Esophagus squamous epithelium (tissue), 5 donors: ENCODE measurements at regions not wholly inside any gene's neighbourhood (a gene's known extent, or its start where the extent isn't known, plus 50 kb on each side); places are given as distances from the start of the nearest gene placed in this dataset.

Experiments used
- DNase-seq: peaks from one replicate; lab custom pipeline; 2025; lab: John Stamatoyannopoulos, UW
- H3K27ac ChIP-seq, 4 donors: fragments of 200-600 bp; sonication (generic); one replicate each; pipeline ENCODE4 v1.5.1; 2016 to 2019; ENCODE audit warnings: mild to moderate bottlenecking in 1 of 4
- H3K27me3 ChIP-seq, 4 donors: fragments of 200-600 bp; sonication (generic); 1 replicate in 3 of 4; 2 replicates in 1 of 4; pipeline versions ENCODE4 v1.5.1 to v1.6.0; 2017 to 2021; ENCODE audit warnings: antibody characterized with exemption in 1 of 4
- H3K36me3 ChIP-seq, 3 donors: fragments of 200-600 bp; sonication (generic); one replicate each; pipeline ENCODE4 v1.5.1; 2016 to 2019
- H3K4me1 ChIP-seq, 3 donors: fragments of 200-600 bp; sonication (generic); one replicate each; pipeline ENCODE4 v1.5.1; 2017 to 2019
- H3K4me3 ChIP-seq, 4 donors: fragments of 200-600 bp; sonication (generic); 1 replicate in 3 of 4; 2 replicates in 1 of 4; pipeline ENCODE4 v1.5.1; 2016 to 2019; ENCODE audit warnings: mild to moderate bottlenecking in 2 of 4, moderate library complexity in 1 of 4
- H3K9me3 ChIP-seq, 3 donors: fragments of 200-600 bp; sonication (generic); one replicate each; pipeline ENCODE4 v1.5.1; 2016 to 2019
- POLR2A ChIP-seq, 4 donors: fragments of 450-650 bp; IDR thresholded peaks; one replicate each; pipeline ENCODE4 v1.6.1; 2017; ENCODE audit warnings: antibody characterized with exemption in 4 of 4, mild to moderate bottlenecking in 4 of 4, moderate library complexity in 3 of 4
- WGBS, 2 donors: methylation state at CpG; one replicate each; pipeline ENCODE4 v1.1.5; 2018; 5-methylcytosine and 5-hydroxymethylcytosine counted together
- intact Hi-C: fragments of 100-400 bp; cut with DNase I; formaldehyde crosslinking; loops from one replicate; pipeline ENCODE4 v1.15.0; 2022
- TF ChIP-seq, protein P1 (sequence below), 6 experiments: fragments of 450-650 bp in 4 of 6; fragments of 200-600 bp in 2 of 6; sonication (generic) in 2 of 6; IDR thresholded peaks; one replicate each; pipeline ENCODE4 v1.5.1; 2016 to 2019; ENCODE audit warnings: antibody characterized with exemption in 6 of 6, mild to moderate bottlenecking in 4 of 6, moderate library complexity in 4 of 6
- donor health status: DM: yes; HTN: yes; CAD: no.

DNA sequence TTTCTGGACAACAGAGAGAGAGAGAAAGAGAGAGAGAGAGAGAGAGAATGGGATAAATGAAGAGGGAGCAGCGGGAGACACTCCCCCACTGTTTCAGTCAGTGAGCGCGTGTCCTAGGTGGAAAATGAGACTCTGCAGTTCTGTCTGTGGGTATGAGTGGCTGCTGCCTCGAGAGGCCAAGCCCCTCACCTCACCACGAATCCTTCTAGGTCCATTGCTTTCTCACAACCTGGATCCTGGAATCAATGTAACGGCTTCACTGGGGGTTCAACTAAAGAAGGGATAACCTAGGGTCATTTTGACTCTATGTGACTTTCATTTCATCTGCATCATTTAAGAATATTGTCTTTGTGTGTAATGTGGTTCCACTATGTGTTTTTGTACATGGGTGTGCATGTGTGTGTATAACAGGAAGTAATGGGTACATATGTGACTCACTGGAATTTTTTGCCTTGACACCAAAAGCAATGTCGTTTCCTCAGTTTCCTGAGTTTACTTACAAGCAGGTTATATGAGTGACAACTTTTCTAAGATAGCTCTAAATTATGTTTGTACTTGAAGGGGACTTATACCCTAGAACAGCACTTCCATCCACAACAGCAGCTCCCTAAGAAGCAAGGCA, 221.4 kb upstream of the TRIB2 start:
- Histone ChIP-seq H3K27me3 (no peaks in the 10 kb centered on the region), H3K4me1 (no peaks in the 10 kb centered on the region), H3K4me3 (no peak overlapping the region), H3K27ac (no peak overlapping the region), H3K36me3 (no peaks in the 10 kb centered on the region), H3K9me3 (no peaks in the 10 kb centered on the region)
- no peak for TF ChIP-seq POLR2A (IDR thresholded peaks at IDR 0.05)
- TF ChIP-seq, protein P1, sequence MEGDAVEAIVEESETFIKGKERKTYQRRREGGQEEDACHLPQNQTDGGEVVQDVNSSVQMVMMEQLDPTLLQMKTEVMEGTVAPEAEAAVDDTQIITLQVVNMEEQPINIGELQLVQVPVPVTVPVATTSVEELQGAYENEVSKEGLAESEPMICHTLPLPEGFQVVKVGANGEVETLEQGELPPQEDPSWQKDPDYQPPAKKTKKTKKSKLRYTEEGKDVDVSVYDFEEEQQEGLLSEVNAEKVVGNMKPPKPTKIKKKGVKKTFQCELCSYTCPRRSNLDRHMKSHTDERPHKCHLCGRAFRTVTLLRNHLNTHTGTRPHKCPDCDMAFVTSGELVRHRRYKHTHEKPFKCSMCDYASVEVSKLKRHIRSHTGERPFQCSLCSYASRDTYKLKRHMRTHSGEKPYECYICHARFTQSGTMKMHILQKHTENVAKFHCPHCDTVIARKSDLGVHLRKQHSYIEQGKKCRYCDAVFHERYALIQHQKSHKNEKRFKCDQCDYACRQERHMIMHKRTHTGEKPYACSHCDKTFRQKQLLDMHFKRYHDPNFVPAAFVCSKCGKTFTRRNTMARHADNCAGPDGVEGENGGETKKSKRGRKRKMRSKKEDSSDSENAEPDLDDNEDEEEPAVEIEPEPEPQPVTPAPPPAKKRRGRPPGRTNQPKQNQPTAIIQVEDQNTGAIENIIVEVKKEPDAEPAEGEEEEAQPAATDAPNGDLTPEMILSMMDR (IDR thresholded peaks at IDR 0.05), result no peak
- intact Hi-C loops, result no loop called here
- DNase-seq, result no peak
- WGBS, 2 donors, result 84 to 86% methylated on average over 7 of the region's 7 CpGs

DNA sequence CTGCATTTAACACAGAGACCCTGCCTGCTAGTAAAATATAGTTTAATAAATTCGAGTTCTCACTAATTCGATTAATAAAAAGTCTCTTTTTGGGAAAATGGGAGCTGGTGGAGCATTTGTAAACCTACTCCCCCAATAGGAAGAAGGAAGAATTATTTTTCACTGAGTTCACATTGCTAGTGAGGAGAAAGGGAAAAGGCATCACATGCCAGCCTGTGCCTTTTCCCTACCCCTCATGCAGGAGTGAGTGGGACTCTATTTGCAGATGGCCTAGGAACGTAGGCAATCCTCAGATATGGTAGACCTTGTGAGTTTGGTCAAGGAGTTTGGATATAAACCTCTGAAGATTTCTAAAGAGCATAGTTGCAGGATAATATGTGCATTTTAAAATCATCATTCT, 218.4 kb upstream of the TRIB2 start:
- WGBS, 2 donors, result 73 to 76% methylated on average over 3 of the region's 3 CpGs
- intact Hi-C loops, result no loop called here
- no peak for DNase-seq
- TF ChIP-seq POLR2A (IDR thresholded peaks at IDR 0.05), result no peak
- TF ChIP-seq, protein P1 (IDR thresholded peaks at IDR 0.05), result no peak
- Histone ChIP-seq H3K4me3 (no peak overlapping the region), H3K27me3 (peaks cover 0 to 11% (median 0%) of the 10 kb centered on the region in 4 donors), H3K9me3 (no peaks in the 10 kb centered on the region), H3K36me3 (no peaks in the 10 kb centered on the region), H3K27ac (no peak overlapping the region), H3K4me1 (peaks cover 0 to 16% (median 6%) of the 10 kb centered on the region in 3 donors)

DNA sequence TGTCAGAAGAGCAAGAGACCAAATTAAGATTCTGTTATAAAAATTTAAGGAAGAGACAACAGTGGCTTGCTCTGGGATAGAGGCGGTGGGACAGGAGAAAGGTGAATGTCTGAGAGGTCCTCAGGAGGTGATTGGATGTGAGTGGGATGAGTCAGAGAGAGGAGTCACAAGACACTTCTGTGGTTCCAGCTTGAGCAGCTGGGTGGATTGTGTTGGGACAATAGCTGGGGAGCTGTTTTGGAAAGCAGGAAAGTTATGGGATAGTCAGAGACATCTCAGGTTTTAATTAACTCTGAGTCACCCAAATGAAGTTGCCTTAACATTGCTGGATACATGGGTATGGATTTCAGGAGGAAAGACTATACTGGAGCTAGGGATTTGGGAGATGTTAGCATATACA, 218.0 kb upstream of the TRIB2 start:
- H3K4me3 ChIP-seq, result no peak overlapping the region
- no peaks in the 10 kb centered on the region for H3K9me3 ChIP-seq
- no peak for DNase-seq
- peaks cover 0 to 12% (median 0%) of the 10 kb centered on the region in 4 donors for H3K27me3 ChIP-seq
- H3K4me1 ChIP-seq, result peaks cover 0 to 16% (median 6%) of the 10 kb centered on the region in 3 donors
- intact Hi-C loops, result no loop called here
- no peak for TF ChIP-seq POLR2A (IDR thresholded peaks at IDR 0.05)
- TF ChIP-seq, protein P1 (IDR thresholded peaks at IDR 0.05), result no peak
- no peak overlapping the region for H3K27ac ChIP-seq
- WGBS, 2 donors, result 83 to 93% methylated on average over 1 of the region's 1 CpG
- H3K36me3 ChIP-seq, result no peaks in the 10 kb centered on the region

DNA sequence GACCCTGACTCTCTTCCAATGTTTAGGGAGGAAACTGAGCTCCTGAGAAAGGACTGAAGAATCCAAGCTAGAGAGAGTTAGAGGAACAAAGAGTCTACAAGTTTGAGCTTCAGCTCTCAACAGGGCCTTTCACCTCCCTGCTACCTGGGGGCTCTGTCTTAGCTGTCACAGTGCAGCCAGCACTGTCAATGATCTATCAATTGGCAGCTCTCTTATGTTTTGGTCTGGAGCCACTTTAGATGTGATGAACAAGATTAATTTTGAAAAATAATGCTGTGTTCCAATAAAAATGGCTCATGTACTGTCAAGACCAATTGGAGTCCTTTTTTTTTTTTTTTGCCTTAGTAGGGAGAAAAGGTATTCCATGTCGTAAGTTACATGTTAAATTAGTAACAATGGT, 215.8 kb upstream of the TRIB2 start:
- no peak for DNase-seq
- TF ChIP-seq, protein P1 (IDR thresholded peaks at IDR 0.05), result no peak
- no peak for TF ChIP-seq POLR2A (IDR thresholded peaks at IDR 0.05)
- 70 to 89% methylated on average over 1 of the region's 1 CpG for WGBS, 2 donors
- Histone ChIP-seq H3K27me3 (peaks cover 0 to 33% (median 0%) of the 10 kb centered on the region in 4 donors), H3K4me1 (peaks cover 0 to 16% (median 6%) of the 10 kb centered on the region in 3 donors), H3K36me3 (no peaks in the 10 kb centered on the region), H3K4me3 (no peak overlapping the region), H3K27ac (peak overlapping the region in 3 of 4 donors; percentile 4 to 64 (median 29)), H3K9me3 (no peaks in the 10 kb centered on the region)
- intact Hi-C loops, result no loop called here

DNA sequence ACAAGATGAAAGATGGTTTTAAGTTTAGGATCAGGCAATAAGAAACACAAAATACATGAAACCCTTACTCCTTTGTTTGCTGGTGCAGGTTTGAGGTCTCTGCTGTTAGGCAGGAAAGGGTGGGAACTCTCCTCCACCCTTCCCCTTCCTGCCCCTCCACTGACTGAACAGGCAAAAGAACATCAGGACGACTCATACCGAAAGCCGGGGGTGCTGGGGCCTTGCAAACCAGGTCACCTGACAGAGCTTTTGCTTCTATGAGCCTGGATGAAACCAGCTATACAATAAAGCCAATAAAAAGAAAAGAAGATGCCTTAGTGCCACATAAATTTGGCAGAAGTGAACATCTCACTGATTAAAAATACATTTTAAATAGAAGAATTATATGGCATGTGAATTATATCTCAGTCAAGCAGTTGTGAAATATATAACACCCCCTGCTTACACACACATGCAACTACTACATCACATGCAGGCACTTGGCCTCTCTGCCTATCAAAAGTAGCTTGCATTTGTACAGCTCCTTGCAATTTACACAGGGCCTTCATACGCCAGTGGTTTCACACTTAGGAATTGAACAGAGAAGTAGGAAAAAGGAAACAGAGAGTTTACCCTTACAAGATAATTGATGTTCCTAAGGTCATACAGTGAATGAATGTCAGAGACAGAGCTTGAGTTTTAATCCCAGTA, 215.1 kb upstream of the TRIB2 start:
- no peak for TF ChIP-seq POLR2A (IDR thresholded peaks at IDR 0.05)
- TF ChIP-seq, protein P1 (IDR thresholded peaks at IDR 0.05), result no peak
- Histone ChIP-seq H3K27ac (peak overlapping the region in 3 of 4 donors; percentile 4 to 34 (median 7)), H3K27me3 (peaks cover 0 to 36% (median 0%) of the 10 kb centered on the region in 4 donors), H3K4me1 (peaks cover 0 to 16% (median 6%) of the 10 kb centered on the region in 3 donors), H3K9me3 (no peaks in the 10 kb centered on the region), H3K36me3 (no peaks in the 10 kb centered on the region), H3K4me3 (no peak overlapping the region)
- DNase-seq, result no peak
- intact Hi-C loops, result no loop called here
- 48 to 51% methylated on average over 4 of the region's 4 CpGs for whole genome bisulfite sequencing, 2 donors
